ENCODE measurements at regions not wholly inside any gene's neighbourhood (a gene's known extent, or its start where the extent isn't known, plus 50 kb on each side); places are given as distances from the start of the nearest gene placed in this dataset.

GRCh38 chr7:84477786-84478478 lies 283.3 kb upstream of the SEMA3A start:
- H3K9me3 ChIP-seq (ENCODE audit: low read depth, low read length), result no peaks in the 10 kb centered on the region
- DNase-seq (ENCODE audit: insufficient read length, low spot score, missing footprints), result no peak
- no peaks in the 10 kb centered on the region for H3K4me1 ChIP-seq (ENCODE audit: insufficient read depth, low read length)
- no peak overlapping the region for H3K4me2 ChIP-seq (ENCODE audit: insufficient read depth, low read length)
- H3K79me2 ChIP-seq (ENCODE audit: insufficient read depth, low read length), result no peaks in the 10 kb centered on the region
- no peak overlapping the region for H2AFZ ChIP-seq (ENCODE audit: low read length)
- TF ChIP-seq, protein P1, sequence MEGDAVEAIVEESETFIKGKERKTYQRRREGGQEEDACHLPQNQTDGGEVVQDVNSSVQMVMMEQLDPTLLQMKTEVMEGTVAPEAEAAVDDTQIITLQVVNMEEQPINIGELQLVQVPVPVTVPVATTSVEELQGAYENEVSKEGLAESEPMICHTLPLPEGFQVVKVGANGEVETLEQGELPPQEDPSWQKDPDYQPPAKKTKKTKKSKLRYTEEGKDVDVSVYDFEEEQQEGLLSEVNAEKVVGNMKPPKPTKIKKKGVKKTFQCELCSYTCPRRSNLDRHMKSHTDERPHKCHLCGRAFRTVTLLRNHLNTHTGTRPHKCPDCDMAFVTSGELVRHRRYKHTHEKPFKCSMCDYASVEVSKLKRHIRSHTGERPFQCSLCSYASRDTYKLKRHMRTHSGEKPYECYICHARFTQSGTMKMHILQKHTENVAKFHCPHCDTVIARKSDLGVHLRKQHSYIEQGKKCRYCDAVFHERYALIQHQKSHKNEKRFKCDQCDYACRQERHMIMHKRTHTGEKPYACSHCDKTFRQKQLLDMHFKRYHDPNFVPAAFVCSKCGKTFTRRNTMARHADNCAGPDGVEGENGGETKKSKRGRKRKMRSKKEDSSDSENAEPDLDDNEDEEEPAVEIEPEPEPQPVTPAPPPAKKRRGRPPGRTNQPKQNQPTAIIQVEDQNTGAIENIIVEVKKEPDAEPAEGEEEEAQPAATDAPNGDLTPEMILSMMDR (IDR thresholded peaks at IDR 0.05; ENCODE audit: extremely low read depth, low read depth, low read length), result no peak
- H3K27me3 ChIP-seq (ENCODE audit: insufficient read depth, low read length), result no peaks in the 10 kb centered on the region
- no peaks in the 10 kb centered on the region for H4K20me1 ChIP-seq (ENCODE audit: insufficient read depth, low read length)
- no peaks in the 10 kb centered on the region for H3K36me3 ChIP-seq (ENCODE audit: insufficient read depth, low read length)
- no peak overlapping the region for H3K27ac ChIP-seq (ENCODE audit: low read depth, low read length)
- H3K4me3 ChIP-seq (ENCODE audit: insufficient read depth, low read length), result no peak overlapping the region

DNA sequence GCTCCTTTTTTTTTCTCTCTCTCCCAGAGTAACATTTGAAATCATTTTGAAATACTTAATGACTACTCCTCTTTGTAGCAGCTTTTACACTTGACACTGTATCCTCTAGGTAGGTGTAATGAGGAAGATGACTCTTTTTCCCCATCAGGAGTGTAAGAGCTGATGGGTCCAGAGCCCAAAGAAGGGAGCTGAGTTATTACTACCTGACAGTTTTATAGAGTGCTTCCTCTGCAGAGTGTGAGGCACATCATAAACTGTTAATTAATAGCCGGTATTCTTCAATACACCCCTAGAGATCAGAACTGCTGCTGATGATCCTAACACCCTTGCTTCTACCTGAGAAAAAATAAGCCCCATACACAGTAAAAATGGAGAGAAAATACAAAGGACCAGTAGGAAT lies 279.8 kb upstream of the SEMA3A start:
- H3K27ac ChIP-seq (ENCODE audit: low read depth, low read length), result no peak overlapping the region
- H3K4me2 ChIP-seq (ENCODE audit: insufficient read depth, low read length), result no peak overlapping the region
- no peaks in the 10 kb centered on the region for H3K9me3 ChIP-seq (ENCODE audit: low read depth, low read length)
- H3K4me1 ChIP-seq (ENCODE audit: insufficient read depth, low read length), result no peaks in the 10 kb centered on the region
- no peaks in the 10 kb centered on the region for H3K27me3 ChIP-seq (ENCODE audit: insufficient read depth, low read length)
- no peaks in the 10 kb centered on the region for H4K20me1 ChIP-seq (ENCODE audit: insufficient read depth, low read length)
- H2AFZ ChIP-seq (ENCODE audit: low read length), result no peak overlapping the region
- TF ChIP-seq, protein P1 (IDR thresholded peaks at IDR 0.05; ENCODE audit: extremely low read depth, low read depth, low read length), result no peak
- H3K79me2 ChIP-seq (ENCODE audit: insufficient read depth, low read length), result no peaks in the 10 kb centered on the region
- H3K36me3 ChIP-seq (ENCODE audit: insufficient read depth, low read length), result no peaks in the 10 kb centered on the region
- no peak for DNase-seq (ENCODE audit: insufficient read length, low spot score, missing footprints)
- no peak overlapping the region for H3K4me3 ChIP-seq (ENCODE audit: insufficient read depth, low read length)

DNA sequence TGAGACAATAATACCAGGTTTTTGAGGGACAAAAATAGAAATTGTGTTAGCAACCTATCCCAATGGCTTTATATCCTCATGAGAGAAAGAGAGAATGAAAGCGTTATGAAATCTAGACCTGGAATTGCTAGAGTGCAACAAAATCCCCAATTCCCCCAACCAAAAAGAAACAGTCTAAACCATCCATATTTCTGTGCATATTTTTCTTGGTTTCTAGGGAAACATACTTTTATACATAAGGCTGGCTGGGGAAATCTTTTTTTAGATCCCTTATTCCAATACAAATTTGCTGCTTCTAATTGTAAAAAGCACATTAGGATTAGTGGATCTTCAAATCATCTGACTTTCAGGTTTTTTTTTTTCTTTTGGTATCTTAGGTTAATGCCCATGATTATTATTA lies 277.0 kb upstream of the SEMA3A start:
- Histone ChIP-seq H3K79me2 (ENCODE audit: insufficient read depth, low read length) (no peaks in the 10 kb centered on the region), H2AFZ (ENCODE audit: low read length) (no peak overlapping the region), H3K4me2 (ENCODE audit: insufficient read depth, low read length) (no peak overlapping the region), H3K36me3 (ENCODE audit: insufficient read depth, low read length) (no peaks in the 10 kb centered on the region), H3K4me1 (ENCODE audit: insufficient read depth, low read length) (peaks cover 2% of the 10 kb centered on the region), H4K20me1 (ENCODE audit: insufficient read depth, low read length) (no peaks in the 10 kb centered on the region), H3K27me3 (ENCODE audit: insufficient read depth, low read length) (no peaks in the 10 kb centered on the region), H3K4me3 (ENCODE audit: insufficient read depth, low read length) (no peak overlapping the region), H3K27ac (ENCODE audit: low read depth, low read length) (no peak overlapping the region), H3K9me3 (ENCODE audit: low read depth, low read length) (no peaks in the 10 kb centered on the region)
- TF ChIP-seq, protein P1 (IDR thresholded peaks at IDR 0.05; ENCODE audit: extremely low read depth, low read depth, low read length), result no peak
- no peak for DNase-seq (ENCODE audit: insufficient read length, low spot score, missing footprints)

DNA sequence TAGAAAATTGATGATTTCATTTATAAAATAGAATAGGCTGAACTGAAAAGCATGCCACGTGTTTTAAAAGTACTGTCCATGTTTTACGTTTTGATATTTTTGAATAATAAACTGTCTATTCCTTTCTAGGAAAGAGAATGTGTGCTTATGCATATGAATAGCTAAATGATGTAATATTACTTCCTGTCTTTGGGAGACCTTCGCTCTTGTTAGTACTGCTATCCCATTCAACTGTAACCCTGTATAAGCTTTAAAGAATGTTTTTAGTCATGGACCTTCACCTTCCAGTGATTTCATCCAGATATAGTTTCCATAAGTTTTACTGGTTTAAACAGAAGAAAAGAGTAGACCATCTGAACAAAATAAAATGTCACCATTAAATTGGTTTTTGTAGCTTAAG lies 274.4 kb upstream of the SEMA3A start:
- no peak overlapping the region for H3K4me2 ChIP-seq (ENCODE audit: insufficient read depth, low read length)
- peak; percentile 25 for DNase-seq (ENCODE audit: insufficient read length, low spot score, missing footprints)
- no peaks in the 10 kb centered on the region for H3K36me3 ChIP-seq (ENCODE audit: insufficient read depth, low read length)
- no peaks in the 10 kb centered on the region for H3K9me3 ChIP-seq (ENCODE audit: low read depth, low read length)
- TF ChIP-seq, protein P1 (IDR thresholded peaks at IDR 0.05; ENCODE audit: extremely low read depth, low read depth, low read length), result no peak
- H3K79me2 ChIP-seq (ENCODE audit: insufficient read depth, low read length), result no peaks in the 10 kb centered on the region
- peaks cover 2% of the 10 kb centered on the region for H3K4me1 ChIP-seq (ENCODE audit: insufficient read depth, low read length)
- H3K4me3 ChIP-seq (ENCODE audit: insufficient read depth, low read length), result no peak overlapping the region
- H4K20me1 ChIP-seq (ENCODE audit: insufficient read depth, low read length), result no peaks in the 10 kb centered on the region
- H3K27me3 ChIP-seq (ENCODE audit: insufficient read depth, low read length), result no peaks in the 10 kb centered on the region
- H3K27ac ChIP-seq (ENCODE audit: low read depth, low read length), result no peak overlapping the region
- peak overlapping the region; percentile 63 for H2AFZ ChIP-seq (ENCODE audit: low read length)
